ENCODE measurements at regions not wholly inside any gene's neighbourhood (a gene's known extent, or its start where the extent isn't known, plus 50 kb on each side); places are given as distances from the start of the nearest gene placed in this dataset.

- H3K9me3 ChIP-seq (ENCODE audit: low read depth, low read length), result peaks cover 3% of the 10 kb centered on the region
- no peak overlapping the region for H3K27ac ChIP-seq (ENCODE audit: low read depth, low read length)
- H3K36me3 ChIP-seq (ENCODE audit: insufficient read depth, low read length), result no peaks in the 10 kb centered on the region
- no peak overlapping the region for H3K4me3 ChIP-seq (ENCODE audit: insufficient read depth, low read length)
- peak; percentile 58 for DNase-seq (ENCODE audit: insufficient read length, low spot score, missing footprints)
- H3K27me3 ChIP-seq (ENCODE audit: insufficient read depth, low read length), result peaks cover 64% of the 10 kb centered on the region
- H4K20me1 ChIP-seq (ENCODE audit: insufficient read depth, low read length), result no peaks in the 10 kb centered on the region
- TF ChIP-seq, protein P1, sequence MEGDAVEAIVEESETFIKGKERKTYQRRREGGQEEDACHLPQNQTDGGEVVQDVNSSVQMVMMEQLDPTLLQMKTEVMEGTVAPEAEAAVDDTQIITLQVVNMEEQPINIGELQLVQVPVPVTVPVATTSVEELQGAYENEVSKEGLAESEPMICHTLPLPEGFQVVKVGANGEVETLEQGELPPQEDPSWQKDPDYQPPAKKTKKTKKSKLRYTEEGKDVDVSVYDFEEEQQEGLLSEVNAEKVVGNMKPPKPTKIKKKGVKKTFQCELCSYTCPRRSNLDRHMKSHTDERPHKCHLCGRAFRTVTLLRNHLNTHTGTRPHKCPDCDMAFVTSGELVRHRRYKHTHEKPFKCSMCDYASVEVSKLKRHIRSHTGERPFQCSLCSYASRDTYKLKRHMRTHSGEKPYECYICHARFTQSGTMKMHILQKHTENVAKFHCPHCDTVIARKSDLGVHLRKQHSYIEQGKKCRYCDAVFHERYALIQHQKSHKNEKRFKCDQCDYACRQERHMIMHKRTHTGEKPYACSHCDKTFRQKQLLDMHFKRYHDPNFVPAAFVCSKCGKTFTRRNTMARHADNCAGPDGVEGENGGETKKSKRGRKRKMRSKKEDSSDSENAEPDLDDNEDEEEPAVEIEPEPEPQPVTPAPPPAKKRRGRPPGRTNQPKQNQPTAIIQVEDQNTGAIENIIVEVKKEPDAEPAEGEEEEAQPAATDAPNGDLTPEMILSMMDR (IDR thresholded peaks at IDR 0.05; ENCODE audit: extremely low read depth, low read depth, low read length), result no peak
- no peak overlapping the region for H3K4me2 ChIP-seq (ENCODE audit: insufficient read depth, low read length)
- no peaks in the 10 kb centered on the region for H3K79me2 ChIP-seq (ENCODE audit: insufficient read depth, low read length)
- H2AFZ ChIP-seq (ENCODE audit: low read length), result no peak overlapping the region
- H3K4me1 ChIP-seq (ENCODE audit: insufficient read depth, low read length), result no peaks in the 10 kb centered on the region
These were observed 75.5 kb upstream of the UNC5A start for GRCh38 chr5:176734756-176735342.

GRCh38 chr5:176735383-176736265, 74.7 kb upstream of the UNC5A start:
- no peaks in the 10 kb centered on the region for H3K36me3 ChIP-seq (ENCODE audit: insufficient read depth, low read length)
- H3K4me1 ChIP-seq (ENCODE audit: insufficient read depth, low read length), result no peaks in the 10 kb centered on the region
- peaks cover 3% of the 10 kb centered on the region for H3K9me3 ChIP-seq (ENCODE audit: low read depth, low read length)
- peaks cover 69% of the 10 kb centered on the region for H3K27me3 ChIP-seq (ENCODE audit: insufficient read depth, low read length)
- no peak overlapping the region for H3K4me2 ChIP-seq (ENCODE audit: insufficient read depth, low read length)
- TF ChIP-seq, protein P1 (IDR thresholded peaks at IDR 0.05; ENCODE audit: extremely low read depth, low read depth, low read length), result no peak
- H4K20me1 ChIP-seq (ENCODE audit: insufficient read depth, low read length), result no peaks in the 10 kb centered on the region
- DNase-seq (ENCODE audit: insufficient read length, low spot score, missing footprints), result peak; percentile 60
- no peak overlapping the region for H2AFZ ChIP-seq (ENCODE audit: low read length)
- no peaks in the 10 kb centered on the region for H3K79me2 ChIP-seq (ENCODE audit: insufficient read depth, low read length)
- no peak overlapping the region for H3K4me3 ChIP-seq (ENCODE audit: insufficient read depth, low read length)
- no peak overlapping the region for H3K27ac ChIP-seq (ENCODE audit: low read depth, low read length)

DNA sequence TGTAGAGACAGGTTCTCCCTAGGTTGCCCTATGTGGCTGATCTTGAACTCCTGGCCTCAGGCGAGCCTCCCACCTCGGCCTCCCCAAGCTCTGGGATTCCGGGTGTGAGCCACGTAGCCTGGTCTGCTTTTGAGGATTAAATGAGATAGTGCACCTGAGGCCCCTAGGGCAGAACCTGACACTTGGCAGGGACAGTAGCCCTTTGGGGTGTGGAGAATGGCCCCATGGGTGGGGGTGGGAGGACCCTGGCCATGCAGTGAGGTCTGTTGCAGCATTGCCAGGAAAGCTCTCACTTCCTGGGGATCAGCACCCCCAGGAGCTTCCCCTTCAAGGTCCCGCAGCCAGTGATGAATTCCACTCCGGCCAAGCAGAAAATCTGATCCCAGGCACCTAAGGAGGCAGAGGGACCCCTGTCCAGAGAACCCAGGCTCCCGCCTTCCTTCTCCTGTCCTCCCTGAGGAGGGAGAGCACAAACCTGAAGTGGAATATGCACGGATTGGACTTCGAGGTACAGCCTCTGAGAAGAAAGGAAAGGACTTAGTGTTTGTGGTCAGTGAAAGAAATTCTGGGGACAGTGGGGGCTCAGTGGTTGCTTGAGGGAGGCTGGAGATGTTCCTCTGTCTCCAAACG, 73.9 kb upstream of the UNC5A start:
- H3K4me2 ChIP-seq (ENCODE audit: insufficient read depth, low read length), result no peak overlapping the region
- H3K4me3 ChIP-seq (ENCODE audit: insufficient read depth, low read length), result no peak overlapping the region
- peaks cover 68% of the 10 kb centered on the region for H3K27me3 ChIP-seq (ENCODE audit: insufficient read depth, low read length)
- H2AFZ ChIP-seq (ENCODE audit: low read length), result no peak overlapping the region
- H3K9me3 ChIP-seq (ENCODE audit: low read depth, low read length), result no peaks in the 10 kb centered on the region
- no peaks in the 10 kb centered on the region for H4K20me1 ChIP-seq (ENCODE audit: insufficient read depth, low read length)
- TF ChIP-seq, protein P1 (IDR thresholded peaks at IDR 0.05; ENCODE audit: extremely low read depth, low read depth, low read length), result no peak
- H3K36me3 ChIP-seq (ENCODE audit: insufficient read depth, low read length), result no peaks in the 10 kb centered on the region
- DNase-seq (ENCODE audit: insufficient read length, low spot score, missing footprints), result no peak
- H3K79me2 ChIP-seq (ENCODE audit: insufficient read depth, low read length), result no peaks in the 10 kb centered on the region
- H3K4me1 ChIP-seq (ENCODE audit: insufficient read depth, low read length), result no peaks in the 10 kb centered on the region
- H3K27ac ChIP-seq (ENCODE audit: low read depth, low read length), result no peak overlapping the region

All from osteoblast (primary cell).